ENCODE measurements at regions not wholly inside any gene's neighbourhood (a gene's known extent, or its start where the extent isn't known, plus 50 kb on each side); places are given as distances from the start of the nearest gene placed in this dataset.
A peak's percentile ranks its signal among the peaks of the same experiment; 100 is the strongest.

DNA sequence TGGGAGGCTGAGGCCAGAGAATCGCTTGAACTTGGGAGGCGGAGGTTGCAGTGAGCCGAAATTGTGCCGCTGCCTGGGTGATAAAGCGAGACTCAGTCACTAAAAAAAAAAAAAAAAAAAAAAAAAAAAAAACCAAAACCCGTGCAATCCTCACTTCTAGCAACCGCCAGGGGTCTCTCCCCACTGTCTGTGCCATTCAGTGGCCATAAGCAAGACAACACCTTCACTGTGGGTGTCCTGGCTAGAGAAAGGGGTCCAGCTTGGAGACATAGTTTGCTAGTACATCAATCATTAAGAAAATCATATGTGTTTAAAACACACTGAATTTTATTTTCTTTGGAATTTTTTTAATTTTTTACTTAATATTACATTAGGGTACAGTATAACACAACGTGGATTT, 68.2 kb downstream of the RASL11A start:
- H3K4me1 ChIP-seq, result no peaks in the 10 kb centered on the region
- no peaks in the 10 kb centered on the region for H3K27me3 ChIP-seq
- H3K36me3 ChIP-seq, result no peaks in the 10 kb centered on the region
- intact Hi-C loops (cut with DNase I), result no loop called here
- 58 to 75% methylated on average over 8 of the region's 8 CpGs for WGBS, 2 donors
- ATAC-seq (no peak), FAIRE-seq (no peak), DNase-seq (no peak)
- H3K27ac ChIP-seq, result no peak overlapping the region
- H3K9me3 ChIP-seq, result no peaks in the 10 kb centered on the region
- TF ChIP-seq, protein P1, sequence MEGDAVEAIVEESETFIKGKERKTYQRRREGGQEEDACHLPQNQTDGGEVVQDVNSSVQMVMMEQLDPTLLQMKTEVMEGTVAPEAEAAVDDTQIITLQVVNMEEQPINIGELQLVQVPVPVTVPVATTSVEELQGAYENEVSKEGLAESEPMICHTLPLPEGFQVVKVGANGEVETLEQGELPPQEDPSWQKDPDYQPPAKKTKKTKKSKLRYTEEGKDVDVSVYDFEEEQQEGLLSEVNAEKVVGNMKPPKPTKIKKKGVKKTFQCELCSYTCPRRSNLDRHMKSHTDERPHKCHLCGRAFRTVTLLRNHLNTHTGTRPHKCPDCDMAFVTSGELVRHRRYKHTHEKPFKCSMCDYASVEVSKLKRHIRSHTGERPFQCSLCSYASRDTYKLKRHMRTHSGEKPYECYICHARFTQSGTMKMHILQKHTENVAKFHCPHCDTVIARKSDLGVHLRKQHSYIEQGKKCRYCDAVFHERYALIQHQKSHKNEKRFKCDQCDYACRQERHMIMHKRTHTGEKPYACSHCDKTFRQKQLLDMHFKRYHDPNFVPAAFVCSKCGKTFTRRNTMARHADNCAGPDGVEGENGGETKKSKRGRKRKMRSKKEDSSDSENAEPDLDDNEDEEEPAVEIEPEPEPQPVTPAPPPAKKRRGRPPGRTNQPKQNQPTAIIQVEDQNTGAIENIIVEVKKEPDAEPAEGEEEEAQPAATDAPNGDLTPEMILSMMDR (IDR thresholded peaks at IDR 0.05), result no peak
- H3K4me3 ChIP-seq, result no peak overlapping the region

DNA sequence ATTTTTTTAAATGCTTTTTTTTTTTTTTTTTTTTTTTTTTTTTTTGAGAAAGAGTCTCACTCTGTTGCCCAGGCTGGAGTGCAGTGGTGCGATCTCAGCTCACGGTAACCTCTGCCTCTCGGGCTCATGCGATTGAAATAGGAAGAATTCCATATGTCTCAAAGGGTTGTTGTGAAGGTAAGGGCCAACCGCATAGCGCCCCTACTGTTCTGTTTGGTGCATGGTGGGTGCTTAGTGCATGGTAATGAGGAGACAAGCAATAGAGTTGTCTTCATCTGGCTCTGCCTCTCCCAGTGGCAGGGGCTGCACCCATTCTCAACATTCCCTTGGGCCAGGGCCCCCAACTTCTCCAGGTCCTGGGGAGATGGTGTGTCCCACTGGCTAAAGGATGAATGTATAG, 68.7 kb downstream of the RASL11A start:
- H3K4me3 ChIP-seq, result no peak overlapping the region
- DNase-seq (peak in 1 of 6 donors; percentile 33), FAIRE-seq (no peak), ATAC-seq (peak in 3 of 4 donors; percentile 64 to 72 (median 65))
- no peaks in the 10 kb centered on the region for H3K9me3 ChIP-seq
- intact Hi-C loops (cut with DNase I), result no loop called here
- H3K4me1 ChIP-seq, result no peaks in the 10 kb centered on the region
- TF ChIP-seq, protein P1 (IDR thresholded peaks at IDR 0.05), result peak in 2 of 4 donors; percentile 19
- no peak overlapping the region for H3K27ac ChIP-seq
- H3K36me3 ChIP-seq, result no peaks in the 10 kb centered on the region
- no peaks in the 10 kb centered on the region for H3K27me3 ChIP-seq
- WGBS, 2 donors, result 24 to 49% methylated on average over 6 of the region's 6 CpGs

DNA sequence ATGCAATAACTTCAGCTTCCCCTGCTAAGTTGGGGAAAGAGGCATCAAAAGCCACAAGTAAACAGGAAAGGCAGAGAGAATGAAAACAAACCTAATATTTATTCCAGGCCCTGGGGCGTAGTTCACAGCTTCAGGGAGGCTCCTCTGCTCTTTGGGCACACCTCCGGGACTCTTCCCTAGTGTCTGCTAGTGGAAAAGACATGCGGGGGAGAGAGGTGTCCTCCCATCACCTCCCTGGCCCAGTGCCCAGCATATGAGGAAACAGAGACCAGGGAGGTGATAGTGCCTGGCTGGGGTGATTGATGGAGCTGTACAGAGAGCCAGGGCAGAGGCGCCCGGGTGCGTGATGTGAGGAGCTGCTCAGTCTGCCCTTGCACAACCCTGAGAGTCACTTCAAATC, 71.0 kb downstream of the RASL11A start:
- H3K4me3 ChIP-seq, result no peak overlapping the region
- intact Hi-C loops (cut with DNase I), result no loop called here
- no peak for FAIRE-seq
- DNase-seq, result no peak
- H3K27me3 ChIP-seq, result no peaks in the 10 kb centered on the region
- H3K9me3 ChIP-seq, result no peaks in the 10 kb centered on the region
- H3K36me3 ChIP-seq, result no peaks in the 10 kb centered on the region
- no peak overlapping the region for H3K27ac ChIP-seq
- 22 to 25% methylated on average over 6 of the region's 6 CpGs for WGBS, 2 donors
- H3K4me1 ChIP-seq, result no peaks in the 10 kb centered on the region
- peak in 1 of 4 donors; percentile 27 for ATAC-seq
- TF ChIP-seq, protein P1 (IDR thresholded peaks at IDR 0.05), result no peak

DNA sequence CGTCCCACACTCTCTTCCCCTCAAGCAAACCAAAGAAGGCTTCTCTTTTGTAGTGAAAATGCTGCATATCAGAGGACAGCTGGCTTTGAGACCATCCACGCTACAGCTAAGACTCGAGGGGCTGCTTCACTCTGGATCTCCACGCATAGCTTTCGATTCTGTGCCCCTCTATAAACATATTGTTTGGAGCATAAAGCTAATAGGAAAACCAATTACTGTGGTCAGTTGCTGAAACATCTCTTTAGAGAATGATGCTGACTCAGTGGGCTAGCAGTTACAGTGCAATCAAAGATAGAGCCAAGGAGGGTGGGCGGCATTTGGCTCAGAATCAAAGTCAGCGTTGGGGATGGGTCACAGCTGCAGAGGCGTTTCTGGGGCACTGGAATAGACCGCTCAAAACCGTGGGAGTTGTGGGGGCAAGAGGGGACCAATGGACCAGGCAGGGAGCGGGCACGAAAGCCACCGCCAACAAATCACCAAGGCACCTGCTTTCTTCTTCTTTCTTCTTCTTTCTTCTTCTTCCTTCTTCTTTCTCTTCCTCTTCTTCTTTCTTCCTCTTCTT, 76.7 kb downstream of the RASL11A start:
- Histone ChIP-seq H3K4me1 (no peaks in the 10 kb centered on the region), H3K4me3 (no peak overlapping the region), H3K9me3 (no peaks in the 10 kb centered on the region), H3K36me3 (no peaks in the 10 kb centered on the region), H3K27ac (no peak overlapping the region), H3K27me3 (no peaks in the 10 kb centered on the region)
- TF ChIP-seq, protein P1 (IDR thresholded peaks at IDR 0.05), result no peak
- no peak for DNase-seq
- ATAC-seq, result no peak
- FAIRE-seq, result no peak
- intact Hi-C loops (cut with DNase I), result no loop called here
- 55 to 56% methylated on average over 13 of the region's 13 CpGs for WGBS, 2 donors

DNA sequence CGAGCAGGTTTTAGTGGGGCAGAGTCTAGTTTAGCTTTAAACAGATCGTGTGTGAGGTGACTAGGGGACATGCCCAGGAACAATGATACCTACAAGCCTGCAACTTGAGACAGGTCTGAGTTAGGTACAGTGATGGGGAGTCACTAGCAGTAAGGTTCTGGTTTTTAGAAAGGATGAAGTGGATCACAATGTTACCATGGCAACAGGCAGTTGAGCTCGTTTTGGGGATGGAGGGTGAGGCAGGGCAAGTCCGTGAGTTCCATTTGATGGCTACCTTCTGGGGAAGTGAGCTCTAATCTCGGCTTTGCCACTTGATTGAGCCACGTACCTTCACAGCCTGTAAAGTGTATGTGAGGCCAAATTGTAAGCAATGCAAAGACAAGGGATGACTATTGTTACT, 76.0 kb upstream of the GTF3A start:
- DNase-seq, result no peak
- no peak for FAIRE-seq
- H3K27me3 ChIP-seq, result no peaks in the 10 kb centered on the region
- intact Hi-C loops (cut with DNase I), result no loop called here
- 51 to 64% methylated on average over 6 of the region's 6 CpGs for WGBS, 2 donors
- no peak overlapping the region for H3K27ac ChIP-seq
- H3K9me3 ChIP-seq, result no peaks in the 10 kb centered on the region
- no peak for ATAC-seq
- no peaks in the 10 kb centered on the region for H3K36me3 ChIP-seq
- H3K4me3 ChIP-seq, result no peak overlapping the region
- TF ChIP-seq, protein P1 (IDR thresholded peaks at IDR 0.05), result no peak
- no peaks in the 10 kb centered on the region for H3K4me1 ChIP-seq
